ENCODE measurements at regions not wholly inside any gene's neighbourhood (a gene's known extent, or its start where the extent isn't known, plus 50 kb on each side); places are given as distances from the start of the nearest gene placed in this dataset.

DNA sequence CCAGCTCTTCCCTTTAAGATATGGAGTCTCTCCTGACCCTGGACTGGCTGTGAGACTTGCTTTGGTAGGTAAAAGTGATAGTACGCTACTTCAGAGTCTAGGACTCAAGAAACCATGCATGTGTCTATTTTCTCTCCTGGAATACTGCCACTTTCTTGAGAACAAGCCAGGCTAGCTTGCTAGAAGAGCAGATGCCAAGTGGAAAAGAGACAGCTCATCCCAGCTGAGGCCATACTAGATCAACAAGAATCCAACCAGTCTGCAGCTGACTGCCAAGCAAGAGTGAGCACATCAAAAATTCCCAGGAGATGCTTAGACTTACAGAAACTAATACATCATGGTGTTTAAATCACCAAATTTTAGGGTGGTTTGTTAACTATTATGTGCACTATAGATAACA, 208.3 kb upstream of the RBMS3 start:
- no peak for TF ChIP-seq POLR2A (IDR thresholded peaks at IDR 0.05)
- TF ChIP-seq, protein P1, sequence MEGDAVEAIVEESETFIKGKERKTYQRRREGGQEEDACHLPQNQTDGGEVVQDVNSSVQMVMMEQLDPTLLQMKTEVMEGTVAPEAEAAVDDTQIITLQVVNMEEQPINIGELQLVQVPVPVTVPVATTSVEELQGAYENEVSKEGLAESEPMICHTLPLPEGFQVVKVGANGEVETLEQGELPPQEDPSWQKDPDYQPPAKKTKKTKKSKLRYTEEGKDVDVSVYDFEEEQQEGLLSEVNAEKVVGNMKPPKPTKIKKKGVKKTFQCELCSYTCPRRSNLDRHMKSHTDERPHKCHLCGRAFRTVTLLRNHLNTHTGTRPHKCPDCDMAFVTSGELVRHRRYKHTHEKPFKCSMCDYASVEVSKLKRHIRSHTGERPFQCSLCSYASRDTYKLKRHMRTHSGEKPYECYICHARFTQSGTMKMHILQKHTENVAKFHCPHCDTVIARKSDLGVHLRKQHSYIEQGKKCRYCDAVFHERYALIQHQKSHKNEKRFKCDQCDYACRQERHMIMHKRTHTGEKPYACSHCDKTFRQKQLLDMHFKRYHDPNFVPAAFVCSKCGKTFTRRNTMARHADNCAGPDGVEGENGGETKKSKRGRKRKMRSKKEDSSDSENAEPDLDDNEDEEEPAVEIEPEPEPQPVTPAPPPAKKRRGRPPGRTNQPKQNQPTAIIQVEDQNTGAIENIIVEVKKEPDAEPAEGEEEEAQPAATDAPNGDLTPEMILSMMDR (IDR thresholded peaks at IDR 0.05) = no peak
- no peak for DNase-seq (ENCODE audit: low spot score in 2 of 2)
- WGBS, 2 donors = 48 to 65% methylated on average over 1 of the region's 1 CpG
- H3K4me3 ChIP-seq (ENCODE audit: low read depth, poor library complexity, severe bottlenecking) = no peak overlapping the region
- intact Hi-C loops (cut with DNase I; ENCODE audit: low total_unique reads) = no loop called here

GRCh38 chr3:29077356-29077755, 203.5 kb upstream of the RBMS3 start:
- WGBS, 2 donors = 60 to 65% methylated on average over 2 of the region's 2 CpGs
- TF ChIP-seq POLR2A (IDR thresholded peaks at IDR 0.05) = no peak
- TF ChIP-seq, protein P1 (IDR thresholded peaks at IDR 0.05) = no peak
- DNase-seq (ENCODE audit: low spot score in 2 of 2) = no peak
- no peak overlapping the region for H3K4me3 ChIP-seq (ENCODE audit: low read depth, poor library complexity, severe bottlenecking)
- intact Hi-C loops (cut with DNase I; ENCODE audit: low total_unique reads) = no loop called here

DNA sequence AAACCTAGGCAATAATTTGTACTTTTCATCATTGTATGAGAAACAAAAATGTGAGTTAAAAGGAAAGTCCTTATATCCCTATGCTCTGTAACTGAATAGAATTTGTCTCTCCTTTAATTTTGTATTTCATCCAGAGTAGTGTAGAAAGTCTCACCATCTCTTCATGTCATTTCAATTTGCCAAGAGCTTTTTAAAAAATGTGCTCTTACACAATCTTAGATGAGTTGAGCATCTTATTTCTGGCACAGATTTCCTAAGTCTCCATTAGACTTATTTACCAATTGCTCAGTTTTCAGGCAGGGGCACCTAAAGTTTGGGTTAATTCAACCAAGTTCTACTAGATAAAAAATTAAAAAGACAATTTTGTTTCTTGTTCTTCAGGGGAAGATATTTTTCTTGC, 201.5 kb upstream of the RBMS3 start:
- intact Hi-C loops (cut with DNase I; ENCODE audit: low total_unique reads) = no loop called here
- H3K4me3 ChIP-seq (ENCODE audit: low read depth, poor library complexity, severe bottlenecking) = no peak overlapping the region
- TF ChIP-seq, protein P1 (IDR thresholded peaks at IDR 0.05) = no peak
- TF ChIP-seq POLR2A (IDR thresholded peaks at IDR 0.05) = no peak
- no peak for DNase-seq (ENCODE audit: low spot score in 2 of 2)

DNA sequence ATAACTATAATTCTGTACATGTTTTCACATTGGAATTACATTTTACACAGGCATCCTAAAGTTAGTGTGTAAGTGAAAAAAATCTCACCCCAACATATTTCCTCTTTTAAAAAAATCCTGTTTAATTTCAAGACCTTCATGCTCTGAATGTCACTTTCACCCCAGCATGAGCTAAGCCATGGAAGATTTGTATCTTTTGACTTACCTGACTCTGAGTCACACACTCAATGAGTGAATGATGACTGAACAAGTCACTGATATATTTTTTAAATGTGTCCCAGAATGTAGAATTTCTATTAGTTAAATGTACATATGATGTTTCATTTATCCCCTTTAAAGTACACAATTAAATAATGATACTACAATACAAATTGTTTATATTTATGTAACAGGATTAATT, 199.9 kb upstream of the RBMS3 start:
- no peak for TF ChIP-seq POLR2A (IDR thresholded peaks at IDR 0.05)
- TF ChIP-seq, protein P1 (IDR thresholded peaks at IDR 0.05) = no peak
- no peak overlapping the region for H3K4me3 ChIP-seq (ENCODE audit: low read depth, poor library complexity, severe bottlenecking)
- intact Hi-C loops (cut with DNase I; ENCODE audit: low total_unique reads) = no loop called here
- no peak for DNase-seq (ENCODE audit: low spot score in 2 of 2)

- TF ChIP-seq POLR2A (IDR thresholded peaks at IDR 0.05) = no peak
- TF ChIP-seq, protein P1 (IDR thresholded peaks at IDR 0.05) = no peak
- no peak overlapping the region for H3K4me3 ChIP-seq (ENCODE audit: low read depth, poor library complexity, severe bottlenecking)
- DNase-seq (ENCODE audit: low spot score in 2 of 2) = no peak
- intact Hi-C loops (cut with DNase I; ENCODE audit: low total_unique reads) = no loop called here
- 86 to 90% methylated on average over 2 of the region's 2 CpGs for WGBS, 2 donors
Observed at GRCh38 chr3:29083081-29083480, 197.8 kb upstream of the RBMS3 start.

GRCh38 chr3:29083676-29084075, 197.2 kb upstream of the RBMS3 start:
- no peak for DNase-seq (ENCODE audit: low spot score in 2 of 2)
- TF ChIP-seq, protein P1 (IDR thresholded peaks at IDR 0.05) = no peak
- TF ChIP-seq POLR2A (IDR thresholded peaks at IDR 0.05) = no peak

More at GRCh38 chr3:29083676-29084075, 197.2 kb upstream of the RBMS3 start:
- intact Hi-C loops (cut with DNase I; ENCODE audit: low total_unique reads) = no loop called here
- no peak overlapping the region for H3K4me3 ChIP-seq (ENCODE audit: low read depth, poor library complexity, severe bottlenecking)
- 24 to 27% methylated on average over 1 of the region's 1 CpG for WGBS, 2 donors

Measured in lower leg skin (tissue), 4 donors.